ENCODE measurements at regions not wholly inside any gene's neighbourhood (a gene's known extent, or its start where the extent isn't known, plus 50 kb on each side); places are given as distances from the start of the nearest gene placed in this dataset.

DNA sequence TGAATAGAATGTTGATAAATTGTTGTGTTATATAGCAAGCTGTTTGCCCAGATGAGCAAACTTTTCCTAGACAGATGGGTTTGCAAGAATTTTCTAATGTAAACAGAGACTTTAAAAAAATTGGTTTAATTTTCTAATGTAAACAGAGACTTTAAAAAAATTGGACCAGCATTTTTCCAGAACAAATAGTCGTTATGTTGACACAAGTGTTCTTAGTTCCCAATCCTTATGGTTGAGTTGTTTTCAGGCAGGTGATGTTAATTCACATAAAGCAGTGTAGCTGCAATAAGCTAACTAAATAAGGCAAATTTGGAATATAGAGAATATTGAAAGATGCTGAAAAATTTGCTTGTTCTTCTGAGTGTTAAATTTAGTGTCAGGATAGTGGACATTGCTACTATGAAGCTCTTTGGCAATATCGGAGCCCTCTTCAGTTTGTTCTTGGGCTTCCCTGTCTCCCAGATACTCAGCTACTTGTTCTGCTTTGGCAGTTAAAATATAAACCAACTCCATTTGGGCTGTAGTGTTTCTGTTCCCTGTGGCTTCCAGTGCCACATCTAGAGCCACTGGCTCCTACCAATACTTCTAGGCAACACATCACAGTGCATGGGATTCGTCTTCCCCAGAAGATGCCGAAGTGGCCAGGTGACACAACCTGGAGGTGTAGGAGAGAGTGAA, 105.7 kb downstream of the DYNAP start (continued):
- TF ChIP-seq, protein P1, sequence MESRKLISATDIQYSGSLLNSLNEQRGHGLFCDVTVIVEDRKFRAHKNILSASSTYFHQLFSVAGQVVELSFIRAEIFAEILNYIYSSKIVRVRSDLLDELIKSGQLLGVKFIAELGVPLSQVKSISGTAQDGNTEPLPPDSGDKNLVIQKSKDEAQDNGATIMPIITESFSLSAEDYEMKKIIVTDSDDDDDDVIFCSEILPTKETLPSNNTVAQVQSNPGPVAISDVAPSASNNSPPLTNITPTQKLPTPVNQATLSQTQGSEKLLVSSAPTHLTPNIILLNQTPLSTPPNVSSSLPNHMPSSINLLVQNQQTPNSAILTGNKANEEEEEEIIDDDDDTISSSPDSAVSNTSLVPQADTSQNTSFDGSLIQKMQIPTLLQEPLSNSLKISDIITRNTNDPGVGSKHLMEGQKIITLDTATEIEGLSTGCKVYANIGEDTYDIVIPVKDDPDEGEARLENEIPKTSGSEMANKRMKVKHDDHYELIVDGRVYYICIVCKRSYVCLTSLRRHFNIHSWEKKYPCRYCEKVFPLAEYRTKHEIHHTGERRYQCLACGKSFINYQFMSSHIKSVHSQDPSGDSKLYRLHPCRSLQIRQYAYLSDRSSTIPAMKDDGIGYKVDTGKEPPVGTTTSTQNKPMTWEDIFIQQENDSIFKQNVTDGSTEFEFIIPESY (IDR thresholded peaks at IDR 0.05; ENCODE audit: extremely low read depth, insufficient replicate concordance, low read length) = no peak
- no peak for TF ChIP-seq FOSL1 (IDR thresholded peaks at IDR 0.05; ENCODE audit: low read depth)
- no peak for TF ChIP-seq YY1 (IDR thresholded peaks at IDR 0.05; ENCODE audit: extremely low read depth, insufficient replicate concordance, low read depth, low read length)
- TF ChIP-seq EZH2phosphoT487 (IDR thresholded peaks at IDR 0.05; ENCODE audit: borderline replicate concordance) = no peak

DNA sequence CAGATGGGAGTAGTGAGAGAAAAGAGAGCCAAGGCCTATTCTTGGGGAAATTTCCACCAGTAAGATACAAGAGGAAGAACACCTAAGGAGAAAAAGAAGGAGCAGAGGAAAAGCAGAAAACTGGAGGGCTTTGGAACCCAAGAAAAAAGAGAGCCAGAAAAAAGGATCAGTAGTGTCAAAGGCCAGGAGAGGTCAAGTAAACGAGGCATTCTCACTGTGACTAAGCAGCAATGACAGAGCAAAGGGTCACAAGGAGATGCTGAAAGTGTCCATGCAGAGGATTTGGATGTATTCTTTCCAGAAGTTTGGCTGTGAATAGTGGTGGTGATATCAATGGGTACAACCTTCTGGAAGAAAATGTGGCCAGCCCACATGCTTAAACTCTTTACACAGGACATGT, 109.5 kb downstream of the DYNAP start:
- intact Hi-C loops (cut with micrococcal nuclease) = no loop called here
- Histone ChIP-seq H3K4me3 (replicated peaks in 1 of 2; ENCODE audit: low read depth in 1 of 2, low read length in 2 of 2) (no peak overlapping the region), H3K36me3 (ENCODE audit: control insufficient read depth in 1 of 2, insufficient read depth in 2 of 2, low read length in 2 of 2) (no peaks in the 10 kb centered on the region), H3K27me3 (ENCODE audit: insufficient read depth, low read length) (no peaks in the 10 kb centered on the region), H4K20me1 (ENCODE audit: insufficient read depth) (no peaks in the 10 kb centered on the region), H3K9me2 (ENCODE audit: insufficient read depth) (no peaks in the 10 kb centered on the region), H3K9me3 (ENCODE audit: control insufficient read depth in 1 of 2, insufficient read depth in 1 of 2, low read depth in 1 of 2, low read length in 2 of 2) (no peaks in the 10 kb centered on the region), H3K79me2 (ENCODE audit: insufficient read depth, low read length) (no peaks in the 10 kb centered on the region), H3K27ac (ENCODE audit: low read depth, low read length) (no peak overlapping the region), H2AFZ (ENCODE audit: low read depth, low read length, poor library complexity, severe bottlenecking) (no peak overlapping the region), H3K9ac (ENCODE audit: low read length) (no peak overlapping the region), H3K4me1 (ENCODE audit: control insufficient read depth in 1 of 2, insufficient read depth in 2 of 2, low read length in 2 of 2) (no peaks in the 10 kb centered on the region), H3K4me2 (ENCODE audit: low read length) (no peak overlapping the region)
- ChIA-PET POLR2A (no interaction called here), CTCF (no interaction called here), RAD21 (ENCODE audit: low non-redundant PET in 1 of 2, low total read pairs in 2 of 2, uncharacterized antibody in 2 of 2, unreplicated experiment in 2 of 2) (no interaction called here)
- ATAC-seq (no peak), DNase-seq (ENCODE audit: low read depth, low spot score) (no peak)
- BruUV-seq (replicated peaks) = no TSS peak
- TF ChIP-seq, protein P2, sequence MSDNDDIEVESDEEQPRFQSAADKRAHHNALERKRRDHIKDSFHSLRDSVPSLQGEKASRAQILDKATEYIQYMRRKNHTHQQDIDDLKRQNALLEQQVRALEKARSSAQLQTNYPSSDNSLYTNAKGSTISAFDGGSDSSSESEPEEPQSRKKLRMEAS (IDR thresholded peaks at IDR 0.05) = no peak
- TF ChIP-seq JUND (IDR thresholded peaks at IDR 0.05) = no peak
- no peak for TF ChIP-seq CEBPB (IDR thresholded peaks at IDR 0.05; ENCODE audit: low read depth)
- TF ChIP-seq SIN3A (IDR thresholded peaks at IDR 0.05; ENCODE audit: low read depth) = no peak
- no peak for TF ChIP-seq RAD21 (IDR thresholded peaks at IDR 0.05; ENCODE audit: low read depth)
- no peak for TF ChIP-seq EGR1 (IDR thresholded peaks at IDR 0.05; ENCODE audit: low read depth)
- TF ChIP-seq POLR2A (IDR thresholded peaks at IDR 0.05; ENCODE audit: borderline replicate concordance, extremely low read depth, insufficient read depth, insufficient read length) = no peak
- TF ChIP-seq TCF7L2 (IDR thresholded peaks at IDR 0.05; ENCODE audit: borderline replicate concordance, extremely low read depth, insufficient read depth, insufficient read length) = no peak
- TF ChIP-seq ELF1 (IDR thresholded peaks at IDR 0.05; ENCODE audit: borderline replicate concordance, low read depth) = no peak
- TF ChIP-seq, protein P1 (IDR thresholded peaks at IDR 0.05; ENCODE audit: extremely low read depth, insufficient replicate concordance, low read length) = no peak
- TF ChIP-seq, protein P3, sequence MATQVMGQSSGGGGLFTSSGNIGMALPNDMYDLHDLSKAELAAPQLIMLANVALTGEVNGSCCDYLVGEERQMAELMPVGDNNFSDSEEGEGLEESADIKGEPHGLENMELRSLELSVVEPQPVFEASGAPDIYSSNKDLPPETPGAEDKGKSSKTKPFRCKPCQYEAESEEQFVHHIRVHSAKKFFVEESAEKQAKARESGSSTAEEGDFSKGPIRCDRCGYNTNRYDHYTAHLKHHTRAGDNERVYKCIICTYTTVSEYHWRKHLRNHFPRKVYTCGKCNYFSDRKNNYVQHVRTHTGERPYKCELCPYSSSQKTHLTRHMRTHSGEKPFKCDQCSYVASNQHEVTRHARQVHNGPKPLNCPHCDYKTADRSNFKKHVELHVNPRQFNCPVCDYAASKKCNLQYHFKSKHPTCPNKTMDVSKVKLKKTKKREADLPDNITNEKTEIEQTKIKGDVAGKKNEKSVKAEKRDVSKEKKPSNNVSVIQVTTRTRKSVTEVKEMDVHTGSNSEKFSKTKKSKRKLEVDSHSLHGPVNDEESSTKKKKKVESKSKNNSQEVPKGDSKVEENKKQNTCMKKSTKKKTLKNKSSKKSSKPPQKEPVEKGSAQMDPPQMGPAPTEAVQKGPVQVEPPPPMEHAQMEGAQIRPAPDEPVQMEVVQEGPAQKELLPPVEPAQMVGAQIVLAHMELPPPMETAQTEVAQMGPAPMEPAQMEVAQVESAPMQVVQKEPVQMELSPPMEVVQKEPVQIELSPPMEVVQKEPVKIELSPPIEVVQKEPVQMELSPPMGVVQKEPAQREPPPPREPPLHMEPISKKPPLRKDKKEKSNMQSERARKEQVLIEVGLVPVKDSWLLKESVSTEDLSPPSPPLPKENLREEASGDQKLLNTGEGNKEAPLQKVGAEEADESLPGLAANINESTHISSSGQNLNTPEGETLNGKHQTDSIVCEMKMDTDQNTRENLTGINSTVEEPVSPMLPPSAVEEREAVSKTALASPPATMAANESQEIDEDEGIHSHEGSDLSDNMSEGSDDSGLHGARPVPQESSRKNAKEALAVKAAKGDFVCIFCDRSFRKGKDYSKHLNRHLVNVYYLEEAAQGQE (IDR thresholded peaks at IDR 0.05; ENCODE audit: low read depth) = no peak
- TF ChIP-seq FOSL1 (IDR thresholded peaks at IDR 0.05; ENCODE audit: low read depth) = no peak
- TF ChIP-seq CBX3 (IDR thresholded peaks at IDR 0.05; ENCODE audit: low read depth) = no peak

Data from HCT116 (cell line).